ENCODE measurements at regions not wholly inside any gene's neighbourhood (a gene's known extent, or its start where the extent isn't known, plus 50 kb on each side); places are given as distances from the start of the nearest gene placed in this dataset.

DNA sequence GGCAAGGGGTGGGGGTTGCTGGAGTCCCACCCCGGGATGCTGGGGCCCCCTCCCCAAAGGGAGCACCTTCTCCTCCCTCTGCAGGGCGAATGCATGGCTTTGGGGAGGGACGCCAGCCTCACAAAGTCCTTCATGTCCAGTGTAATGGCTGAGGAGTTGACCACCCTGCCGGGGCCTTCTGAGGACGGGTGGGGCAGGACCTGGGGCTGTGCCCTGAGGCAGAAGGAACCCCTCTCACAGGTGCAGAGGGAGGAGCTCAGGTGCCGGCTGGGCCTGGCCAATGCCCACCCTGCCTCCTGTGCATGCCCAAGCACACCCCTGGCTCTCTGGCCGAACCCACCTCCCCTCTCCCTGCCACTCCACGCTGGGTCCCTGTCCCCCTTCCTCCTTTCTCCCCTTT is 64.3 kb upstream of the RNU6ATAC start:
- no peaks in the 10 kb centered on the region for H3K9me3 ChIP-seq (ENCODE audit: insufficient read depth, low read depth, low read length)
- no peak overlapping the region for H3K4me2 ChIP-seq (ENCODE audit: low read length)
- no peak overlapping the region for H2BK120ac ChIP-seq (ENCODE audit: insufficient read depth, low read length, poor library complexity)
- H2BK12ac ChIP-seq (ENCODE audit: low read length), result no peak overlapping the region
- WGBS (ENCODE audit: extremely low coverage, insufficient coverage, insufficient read length), result no CpG with 5 or more reads among the region's 8 CpGs
- H3K23ac ChIP-seq (ENCODE audit: low read length), result no peak overlapping the region
- H4K8ac ChIP-seq (ENCODE audit: low read depth, low read length), result no peak overlapping the region
- H3K36me3 ChIP-seq (ENCODE audit: control insufficient read depth in 1 of 2, insufficient read depth in 2 of 2, low read length in 2 of 2), result no peaks in the 10 kb centered on the region
- no peak for DNase-seq
- no peak overlapping the region for H3K27ac ChIP-seq (ENCODE audit: low read depth, low read length)
- H3K4me3 ChIP-seq (ENCODE audit: low read depth, low read length), result no peak overlapping the region
- no peaks in the 10 kb centered on the region for H3K27me3 ChIP-seq (ENCODE audit: insufficient read depth, low read length)
- H2AFZ ChIP-seq (ENCODE audit: insufficient read depth, low read length, poor library complexity), result no peak overlapping the region
- no peaks in the 10 kb centered on the region for H3K79me1 ChIP-seq (ENCODE audit: low read length)
- H3K4ac ChIP-seq (ENCODE audit: low read depth, low read length), result no peak overlapping the region
- no peak overlapping the region for H4K91ac ChIP-seq (ENCODE audit: low read depth, low read length)
- no peak overlapping the region for H3K18ac ChIP-seq (ENCODE audit: low read length)
- H3K4me1 ChIP-seq (ENCODE audit: control insufficient read depth in 1 of 2, insufficient read depth in 2 of 2, low read length in 2 of 2), result peaks cover 3 to 8% of the 10 kb centered on the region in 2 experiments
- H4K12ac ChIP-seq (ENCODE audit: low read depth, low read length), result no peak overlapping the region
- H2BK5ac ChIP-seq (ENCODE audit: low read depth, low read length, poor library complexity), result no peak overlapping the region
- no peak overlapping the region for H2AK5ac ChIP-seq (ENCODE audit: low read length)
- H3K79me2 ChIP-seq (ENCODE audit: control insufficient read depth, insufficient read depth, low read length, poor library complexity), result no peaks in the 10 kb centered on the region
- no peak overlapping the region for H3K9ac ChIP-seq (ENCODE audit: low read length)
- no peak overlapping the region for H3K14ac ChIP-seq (ENCODE audit: low read length)

DNA sequence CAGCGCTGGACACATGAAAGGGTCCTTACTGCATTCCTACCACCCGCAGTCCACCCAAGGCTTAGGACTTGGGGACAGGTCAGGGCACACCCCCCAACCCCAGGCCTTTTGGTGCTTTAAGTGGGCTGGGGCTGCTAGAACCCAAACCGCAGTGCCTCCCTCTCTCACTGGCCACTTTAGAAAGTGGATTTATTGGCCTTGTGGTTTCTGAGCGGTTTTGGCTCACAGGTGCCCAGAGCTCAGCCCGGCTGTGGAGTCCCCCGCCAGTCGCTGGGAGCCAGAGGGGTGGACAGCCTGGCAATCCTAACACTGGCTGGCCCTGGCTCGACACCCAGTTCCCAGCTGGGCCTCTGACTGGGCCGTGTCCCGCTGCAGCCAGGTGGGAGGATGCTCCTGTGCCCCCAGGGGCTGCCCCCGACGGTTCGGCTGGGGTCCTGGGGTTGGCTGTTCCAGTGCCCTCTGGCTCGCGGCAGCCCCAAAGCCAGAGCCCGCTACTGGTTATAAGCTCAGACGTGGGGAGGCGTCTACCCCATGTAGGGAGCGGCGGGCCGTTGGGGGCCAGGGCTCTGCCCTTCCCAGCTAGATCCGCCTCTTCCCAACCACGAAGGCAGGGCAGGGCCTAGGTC is 65.2 kb upstream of the RNU6ATAC start:
- Histone ChIP-seq H3K14ac (ENCODE audit: low read length) (no peak overlapping the region), H2BK5ac (ENCODE audit: low read depth, low read length, poor library complexity) (no peak overlapping the region), H3K4me1 (ENCODE audit: control insufficient read depth in 1 of 2, insufficient read depth in 2 of 2, low read length in 2 of 2) (peaks cover 3 to 8% of the 10 kb centered on the region in 2 experiments), H2AFZ (ENCODE audit: insufficient read depth, low read length, poor library complexity) (no peak overlapping the region), H3K9me3 (ENCODE audit: insufficient read depth, low read depth, low read length) (no peaks in the 10 kb centered on the region), H3K23ac (ENCODE audit: low read length) (no peak overlapping the region), H4K91ac (ENCODE audit: low read depth, low read length) (no peak overlapping the region), H3K79me2 (ENCODE audit: control insufficient read depth, insufficient read depth, low read length, poor library complexity) (no peaks in the 10 kb centered on the region), H3K4ac (ENCODE audit: low read depth, low read length) (no peak overlapping the region), H3K27ac (ENCODE audit: low read depth, low read length) (no peak overlapping the region), H3K4me3 (ENCODE audit: low read depth, low read length) (no peak overlapping the region), H3K36me3 (ENCODE audit: control insufficient read depth in 1 of 2, insufficient read depth in 2 of 2, low read length in 2 of 2) (no peaks in the 10 kb centered on the region), H3K4me2 (ENCODE audit: low read length) (no peak overlapping the region), H3K79me1 (ENCODE audit: low read length) (no peaks in the 10 kb centered on the region), H3K18ac (ENCODE audit: low read length) (no peak overlapping the region), H3K9ac (ENCODE audit: low read length) (no peak overlapping the region), H2BK12ac (ENCODE audit: low read length) (no peak overlapping the region), H2AK5ac (ENCODE audit: low read length) (no peak overlapping the region), H3K27me3 (ENCODE audit: insufficient read depth, low read length) (no peaks in the 10 kb centered on the region), H4K8ac (ENCODE audit: low read depth, low read length) (no peak overlapping the region), H2BK120ac (ENCODE audit: insufficient read depth, low read length, poor library complexity) (no peak overlapping the region), H4K12ac (ENCODE audit: low read depth, low read length) (no peak overlapping the region)
- no CpG with 5 or more reads among the region's 23 CpGs for WGBS (ENCODE audit: extremely low coverage, insufficient coverage, insufficient read length)
- DNase-seq, result no peak

DNA sequence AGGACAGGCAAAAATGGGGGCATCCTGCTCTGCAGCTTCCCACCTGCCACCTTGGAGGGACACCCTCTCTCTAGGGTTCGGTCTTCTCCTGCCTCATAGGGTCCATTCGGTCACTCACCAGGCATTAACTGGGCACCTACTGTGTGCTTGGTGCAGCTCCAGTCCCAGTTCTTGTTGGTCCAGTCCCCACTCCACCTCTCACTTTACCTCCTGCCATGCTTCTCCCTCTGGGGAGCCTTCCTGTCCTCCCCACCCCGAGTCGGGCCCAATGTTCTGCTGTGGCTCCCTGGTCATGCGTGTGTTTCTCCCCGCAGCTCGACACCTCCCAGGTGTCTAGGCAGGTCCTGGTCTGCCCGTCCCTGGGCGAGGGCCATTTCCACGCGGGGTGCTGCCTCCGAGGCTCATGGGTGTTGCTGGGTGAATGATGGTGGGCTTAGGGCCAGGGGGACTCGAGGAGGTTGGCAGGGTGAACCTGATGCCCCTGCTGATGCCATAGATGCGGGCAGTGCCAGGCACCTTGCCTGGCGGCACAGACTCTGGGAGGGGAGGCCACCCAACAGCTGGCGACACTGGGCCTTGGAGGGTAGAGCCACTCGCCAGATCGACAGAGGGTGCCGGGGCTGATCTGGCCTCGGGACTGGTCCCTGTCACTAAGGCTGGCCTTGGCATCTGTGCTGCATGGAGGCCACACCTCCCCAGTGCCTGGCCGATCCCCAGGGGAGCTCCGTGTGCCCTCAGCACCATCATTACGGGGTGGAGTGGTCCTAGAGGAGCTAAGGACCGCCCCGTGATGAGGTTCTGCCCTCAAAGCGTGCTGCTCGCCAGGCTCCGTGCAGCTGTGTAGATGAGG is 66.0 kb upstream of the RNU6ATAC start:
- H3K36me3 ChIP-seq (ENCODE audit: control insufficient read depth in 1 of 2, insufficient read depth in 2 of 2, low read length in 2 of 2), result no peaks in the 10 kb centered on the region
- no peak overlapping the region for H4K12ac ChIP-seq (ENCODE audit: low read depth, low read length)
- no peaks in the 10 kb centered on the region for H3K79me1 ChIP-seq (ENCODE audit: low read length)
- H3K18ac ChIP-seq (ENCODE audit: low read length), result no peak overlapping the region
- no peaks in the 10 kb centered on the region for H3K27me3 ChIP-seq (ENCODE audit: insufficient read depth, low read length)
- no peaks in the 10 kb centered on the region for H3K9me3 ChIP-seq (ENCODE audit: insufficient read depth, low read depth, low read length)
- H2AFZ ChIP-seq (ENCODE audit: insufficient read depth, low read length, poor library complexity), result no peak overlapping the region
- H3K79me2 ChIP-seq (ENCODE audit: control insufficient read depth, insufficient read depth, low read length, poor library complexity), result no peaks in the 10 kb centered on the region
- H4K91ac ChIP-seq (ENCODE audit: low read depth, low read length), result no peak overlapping the region
- H3K23ac ChIP-seq (ENCODE audit: low read length), result no peak overlapping the region
- DNase-seq, result no peak
- H3K9ac ChIP-seq (ENCODE audit: low read length), result no peak overlapping the region
- no peak overlapping the region for H2BK120ac ChIP-seq (ENCODE audit: insufficient read depth, low read length, poor library complexity)
- H3K4ac ChIP-seq (ENCODE audit: low read depth, low read length), result no peak overlapping the region
- H3K14ac ChIP-seq (ENCODE audit: low read length), result no peak overlapping the region
- no peak overlapping the region for H2BK12ac ChIP-seq (ENCODE audit: low read length)
- H3K4me1 ChIP-seq (ENCODE audit: control insufficient read depth in 1 of 2, insufficient read depth in 2 of 2, low read length in 2 of 2), result peaks cover 3 to 8% of the 10 kb centered on the region in 2 experiments
- no peak overlapping the region for H3K4me2 ChIP-seq (ENCODE audit: low read length)
- no peak overlapping the region for H2BK5ac ChIP-seq (ENCODE audit: low read depth, low read length, poor library complexity)
- H3K4me3 ChIP-seq (ENCODE audit: low read depth, low read length), result no peak overlapping the region
- WGBS (ENCODE audit: extremely low coverage, insufficient coverage, insufficient read length), result no CpG with 5 or more reads among the region's 28 CpGs
- H2AK5ac ChIP-seq (ENCODE audit: low read length), result no peak overlapping the region
- H3K27ac ChIP-seq (ENCODE audit: low read depth, low read length), result no peak overlapping the region
- no peak overlapping the region for H4K8ac ChIP-seq (ENCODE audit: low read depth, low read length)

DNA sequence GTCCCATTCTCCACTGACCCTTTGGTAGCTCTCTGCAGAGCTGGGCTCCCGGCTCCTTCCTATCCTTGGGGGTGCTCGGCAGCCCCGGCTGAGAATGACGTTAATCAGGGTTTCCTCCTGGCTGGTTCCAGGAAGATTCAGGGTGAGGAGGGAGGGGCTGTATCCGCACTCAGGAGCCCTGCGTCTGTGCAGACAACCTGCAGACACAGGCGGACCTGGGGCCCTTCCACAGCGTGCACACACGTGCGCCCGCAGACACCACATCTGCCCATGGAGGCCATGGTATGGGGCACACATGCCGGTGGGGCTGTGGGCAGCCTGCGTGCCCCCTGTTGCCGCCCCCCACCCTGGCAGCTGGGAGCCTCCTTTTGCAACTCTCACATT is 66.6 kb upstream of the RNU6ATAC start:
- Histone ChIP-seq H2BK120ac (ENCODE audit: insufficient read depth, low read length, poor library complexity) (no peak overlapping the region), H3K18ac (ENCODE audit: low read length) (no peak overlapping the region), H3K9ac (ENCODE audit: low read length) (no peak overlapping the region), H3K27ac (ENCODE audit: low read depth, low read length) (no peak overlapping the region), H3K4ac (ENCODE audit: low read depth, low read length) (no peak overlapping the region), H3K14ac (ENCODE audit: low read length) (no peak overlapping the region), H2AFZ (ENCODE audit: insufficient read depth, low read length, poor library complexity) (no peak overlapping the region), H3K79me2 (ENCODE audit: control insufficient read depth, insufficient read depth, low read length, poor library complexity) (no peaks in the 10 kb centered on the region), H3K4me3 (ENCODE audit: low read depth, low read length) (no peak overlapping the region), H2AK5ac (ENCODE audit: low read length) (no peak overlapping the region), H3K79me1 (ENCODE audit: low read length) (no peaks in the 10 kb centered on the region), H4K91ac (ENCODE audit: low read depth, low read length) (no peak overlapping the region), H2BK12ac (ENCODE audit: low read length) (no peak overlapping the region), H4K12ac (ENCODE audit: low read depth, low read length) (no peak overlapping the region), H3K9me3 (ENCODE audit: insufficient read depth, low read depth, low read length) (no peaks in the 10 kb centered on the region), H3K36me3 (ENCODE audit: control insufficient read depth in 1 of 2, insufficient read depth in 2 of 2, low read length in 2 of 2) (no peaks in the 10 kb centered on the region), H2BK5ac (ENCODE audit: low read depth, low read length, poor library complexity) (no peak overlapping the region), H4K8ac (ENCODE audit: low read depth, low read length) (no peak overlapping the region), H3K4me1 (ENCODE audit: control insufficient read depth in 1 of 2, insufficient read depth in 2 of 2, low read length in 2 of 2) (peaks cover 3 to 8% of the 10 kb centered on the region in 2 experiments), H3K27me3 (ENCODE audit: insufficient read depth, low read length) (no peaks in the 10 kb centered on the region), H3K23ac (ENCODE audit: low read length) (no peak overlapping the region), H3K4me2 (ENCODE audit: low read length) (no peak overlapping the region)
- no CpG with 5 or more reads among the region's 14 CpGs for WGBS (ENCODE audit: extremely low coverage, insufficient coverage, insufficient read length)
- DNase-seq, result no peak

All from trophoblast cell (in vitro differentiated cells and primary cell).